Stomach (tissue), 4 donors: ENCODE measurements at regions not wholly inside any gene's neighbourhood (a gene's known extent, or its start where the extent isn't known, plus 50 kb on each side); places are given as distances from the start of the nearest gene placed in this dataset.

ENCODE experiments used
- EP300 ChIP-seq: sonication (generic); formaldehyde crosslinking; IDR thresholded peaks from one replicate; pipeline ENCODE4 v1.6.1; 2017; ENCODE audit warnings: antibody characterized with exemption
- POLR2A ChIP-seq, 4 donors: fragments of 450-650 bp; IDR thresholded peaks; one replicate each; pipeline ENCODE4 v1.6.1; 2016; ENCODE audit warnings: antibody characterized with exemption in 4 of 4, control low read depth in 2 of 4, mild to moderate bottlenecking in 1 of 4, moderate library complexity in 1 of 4
- TF ChIP-seq, protein P1 (sequence below), 7 experiments: fragments of 450-650 bp in 4 of 7; fragments of 200-600 bp in 3 of 7; sonication (generic) in 3 of 7; IDR thresholded peaks; one replicate each; pipeline ENCODE4 v1.5.1; 2016 to 2019; ENCODE audit warnings: antibody characterized with exemption in 7 of 7, control low read depth in 2 of 7, mild to moderate bottlenecking in 1 of 7

DNA sequence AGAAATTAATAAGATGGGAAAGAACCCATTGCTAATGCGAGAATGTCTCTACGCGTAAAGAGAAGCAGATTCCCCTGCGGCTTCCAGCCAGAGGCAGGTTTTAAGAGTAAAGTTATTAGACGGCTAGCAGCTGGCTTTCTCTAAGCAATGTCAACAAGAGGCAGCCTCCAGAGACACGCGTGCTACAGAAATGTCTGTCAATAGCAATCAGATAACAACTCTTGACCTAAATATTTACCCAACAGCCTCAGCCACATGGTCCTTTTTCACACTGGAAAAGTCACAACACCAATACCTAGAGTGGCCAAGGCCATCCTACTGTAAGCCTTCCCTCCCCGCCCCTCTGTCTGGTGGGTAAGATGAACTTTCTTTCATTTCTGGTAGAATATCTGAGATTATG is 146.0 kb upstream of the SFSWAP start:
- TF ChIP-seq, protein P1, sequence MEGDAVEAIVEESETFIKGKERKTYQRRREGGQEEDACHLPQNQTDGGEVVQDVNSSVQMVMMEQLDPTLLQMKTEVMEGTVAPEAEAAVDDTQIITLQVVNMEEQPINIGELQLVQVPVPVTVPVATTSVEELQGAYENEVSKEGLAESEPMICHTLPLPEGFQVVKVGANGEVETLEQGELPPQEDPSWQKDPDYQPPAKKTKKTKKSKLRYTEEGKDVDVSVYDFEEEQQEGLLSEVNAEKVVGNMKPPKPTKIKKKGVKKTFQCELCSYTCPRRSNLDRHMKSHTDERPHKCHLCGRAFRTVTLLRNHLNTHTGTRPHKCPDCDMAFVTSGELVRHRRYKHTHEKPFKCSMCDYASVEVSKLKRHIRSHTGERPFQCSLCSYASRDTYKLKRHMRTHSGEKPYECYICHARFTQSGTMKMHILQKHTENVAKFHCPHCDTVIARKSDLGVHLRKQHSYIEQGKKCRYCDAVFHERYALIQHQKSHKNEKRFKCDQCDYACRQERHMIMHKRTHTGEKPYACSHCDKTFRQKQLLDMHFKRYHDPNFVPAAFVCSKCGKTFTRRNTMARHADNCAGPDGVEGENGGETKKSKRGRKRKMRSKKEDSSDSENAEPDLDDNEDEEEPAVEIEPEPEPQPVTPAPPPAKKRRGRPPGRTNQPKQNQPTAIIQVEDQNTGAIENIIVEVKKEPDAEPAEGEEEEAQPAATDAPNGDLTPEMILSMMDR (IDR thresholded peaks at IDR 0.05), result no peak
- TF ChIP-seq POLR2A (IDR thresholded peaks at IDR 0.05), result no peak
- no peak for TF ChIP-seq EP300
